ENCODE measurements at regions not wholly inside any gene's neighbourhood (a gene's known extent, or its start where the extent isn't known, plus 50 kb on each side); places are given as distances from the start of the nearest gene placed in this dataset.
A peak's percentile ranks its signal among the peaks of the same experiment; 100 is the strongest.

- ChIA-PET POLR2A (no interaction called here), CTCF (ENCODE audit: low intra/inter-chr PET ratio, low total read pairs) (no interaction called here)
- WGBS (ENCODE audit: low lambda C conversion rate) = under 1% methylated on average over 6 of the region's 6 CpGs
- Histone ChIP-seq H2AFZ (ENCODE audit: low read length) (no peak overlapping the region), H3K4me3 (replicated peaks in 1 of 3; ENCODE audit: insufficient read depth in 1 of 3, low read depth in 2 of 3, low read length in 3 of 3) (no peak overlapping the region), H3K79me2 (ENCODE audit: insufficient read depth, low read length) (no peaks in the 10 kb centered on the region), H3K9me3 (ENCODE audit: low read length) (no peaks in the 10 kb centered on the region), H3K4me2 (ENCODE audit: low read depth, low read length) (no peak overlapping the region), H3K9ac (ENCODE audit: insufficient read depth, low read depth, low read length) (no peak overlapping the region), H4K20me1 (ENCODE audit: insufficient read depth, low read length) (no peaks in the 10 kb centered on the region), H3K36me3 (replicated peaks in 1 of 2; ENCODE audit: control insufficient read depth in 1 of 2, insufficient read depth in 2 of 2, low read length in 2 of 2) (no peaks in the 10 kb centered on the region), H3K27me3 (ENCODE audit: control insufficient read depth in 1 of 2, insufficient read depth in 2 of 2, low read length in 2 of 2) (peaks cover 3 to 23% of the 10 kb centered on the region in 2 experiments; a peak in 4 of 5 replicates), H3K4me1 (ENCODE audit: insufficient read depth, low read length) (no peaks in the 10 kb centered on the region), H3K27ac (ENCODE audit: extremely low read length, insufficient read depth, low read length) (no peak overlapping the region)
- no TSS peak for BruUV-seq (replicated peaks)
- FAIRE-seq = no peak
- in situ Hi-C loops (cut with HindIII; ENCODE audit: extremely low pct_ligation_motif_present, low pct_unique_long_range_greater_than_20kb) (no loop called here), intact Hi-C loops (cut with micrococcal nuclease; ENCODE audit: unreplicated experiment) (no loop called here)
- no peak for ATAC-seq
- no peak for DNase-seq (ENCODE audit: low spot score)
- TF ChIP-seq ZIK1 (CRISPR knock-in tag; IDR thresholded peaks at IDR 0.05; ENCODE audit: borderline replicate concordance, low read depth) (no peak), ZNF766 (CRISPR knock-in tag; IDR thresholded peaks at IDR 0.05; ENCODE audit: borderline replicate concordance) (no peak)
- TF ChIP-seq, protein P1, sequence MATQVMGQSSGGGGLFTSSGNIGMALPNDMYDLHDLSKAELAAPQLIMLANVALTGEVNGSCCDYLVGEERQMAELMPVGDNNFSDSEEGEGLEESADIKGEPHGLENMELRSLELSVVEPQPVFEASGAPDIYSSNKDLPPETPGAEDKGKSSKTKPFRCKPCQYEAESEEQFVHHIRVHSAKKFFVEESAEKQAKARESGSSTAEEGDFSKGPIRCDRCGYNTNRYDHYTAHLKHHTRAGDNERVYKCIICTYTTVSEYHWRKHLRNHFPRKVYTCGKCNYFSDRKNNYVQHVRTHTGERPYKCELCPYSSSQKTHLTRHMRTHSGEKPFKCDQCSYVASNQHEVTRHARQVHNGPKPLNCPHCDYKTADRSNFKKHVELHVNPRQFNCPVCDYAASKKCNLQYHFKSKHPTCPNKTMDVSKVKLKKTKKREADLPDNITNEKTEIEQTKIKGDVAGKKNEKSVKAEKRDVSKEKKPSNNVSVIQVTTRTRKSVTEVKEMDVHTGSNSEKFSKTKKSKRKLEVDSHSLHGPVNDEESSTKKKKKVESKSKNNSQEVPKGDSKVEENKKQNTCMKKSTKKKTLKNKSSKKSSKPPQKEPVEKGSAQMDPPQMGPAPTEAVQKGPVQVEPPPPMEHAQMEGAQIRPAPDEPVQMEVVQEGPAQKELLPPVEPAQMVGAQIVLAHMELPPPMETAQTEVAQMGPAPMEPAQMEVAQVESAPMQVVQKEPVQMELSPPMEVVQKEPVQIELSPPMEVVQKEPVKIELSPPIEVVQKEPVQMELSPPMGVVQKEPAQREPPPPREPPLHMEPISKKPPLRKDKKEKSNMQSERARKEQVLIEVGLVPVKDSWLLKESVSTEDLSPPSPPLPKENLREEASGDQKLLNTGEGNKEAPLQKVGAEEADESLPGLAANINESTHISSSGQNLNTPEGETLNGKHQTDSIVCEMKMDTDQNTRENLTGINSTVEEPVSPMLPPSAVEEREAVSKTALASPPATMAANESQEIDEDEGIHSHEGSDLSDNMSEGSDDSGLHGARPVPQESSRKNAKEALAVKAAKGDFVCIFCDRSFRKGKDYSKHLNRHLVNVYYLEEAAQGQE (IDR thresholded peaks at IDR 0.05; ENCODE audit: borderline replicate concordance in 1 of 2, low read depth in 1 of 2, low read length in 2 of 2) = peak in 1 of 2 experiments; percentile 10; a peak in 2 of 4 replicates
Measured at GRCh38 chr16:5465714-5466113, 368.1 kb upstream of the EEF2KMT start.

DNA sequence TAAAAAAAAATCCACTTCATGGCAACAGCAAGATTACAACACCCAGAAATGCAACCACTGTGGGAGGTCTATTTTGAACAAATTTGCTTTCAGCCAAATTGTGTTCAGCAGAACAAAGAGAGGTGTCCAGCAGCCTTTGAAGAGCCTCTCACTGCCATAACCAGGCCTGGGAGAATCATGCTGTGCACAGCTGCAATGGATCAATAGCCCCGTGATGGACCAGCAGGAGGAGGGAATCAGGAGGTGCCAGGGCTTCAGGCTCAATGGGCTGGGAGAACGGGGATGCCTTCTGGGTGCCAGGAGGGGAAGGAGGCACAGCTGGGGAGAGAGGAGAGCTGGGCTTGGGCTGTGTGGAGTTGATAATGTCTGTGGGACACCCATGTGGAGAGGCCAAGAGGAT is 366.2 kb upstream of the EEF2KMT start:
- no peaks in the 10 kb centered on the region for H3K79me2 ChIP-seq (ENCODE audit: insufficient read depth, low read length)
- FAIRE-seq = no peak
- intact Hi-C loops (cut with micrococcal nuclease; ENCODE audit: unreplicated experiment) (no loop called here), in situ Hi-C loops (cut with HindIII; ENCODE audit: extremely low pct_ligation_motif_present, low pct_unique_long_range_greater_than_20kb) (no loop called here)
- ATAC-seq = no peak
- WGBS (ENCODE audit: low lambda C conversion rate) = 0% methylated on average over 2 of the region's 2 CpGs
- peaks cover 6 to 26% of the 10 kb centered on the region in 2 experiments; a peak in 4 of 5 replicates for H3K27me3 ChIP-seq (ENCODE audit: control insufficient read depth in 1 of 2, insufficient read depth in 2 of 2, low read length in 2 of 2)
- H3K4me3 ChIP-seq (replicated peaks in 1 of 3; ENCODE audit: insufficient read depth in 1 of 3, low read depth in 2 of 3, low read length in 3 of 3) = no peak overlapping the region
- ChIA-PET CTCF (ENCODE audit: low intra/inter-chr PET ratio, low total read pairs) (no interaction called here), POLR2A (no interaction called here)
- H4K20me1 ChIP-seq (ENCODE audit: insufficient read depth, low read length) = no peaks in the 10 kb centered on the region
- H3K36me3 ChIP-seq (replicated peaks in 1 of 2; ENCODE audit: control insufficient read depth in 1 of 2, insufficient read depth in 2 of 2, low read length in 2 of 2) = no peaks in the 10 kb centered on the region
- no peak overlapping the region for H3K4me2 ChIP-seq (ENCODE audit: low read depth, low read length)
- no peak overlapping the region for H2AFZ ChIP-seq (ENCODE audit: low read length)
- no peak overlapping the region for H3K27ac ChIP-seq (ENCODE audit: extremely low read length, insufficient read depth, low read length)
- BruUV-seq (replicated peaks) = no TSS peak
- no peaks in the 10 kb centered on the region for H3K9me3 ChIP-seq (ENCODE audit: low read length)
- H3K9ac ChIP-seq (ENCODE audit: insufficient read depth, low read depth, low read length) = no peak overlapping the region
- DNase-seq (ENCODE audit: low spot score) = no peak
- TF ChIP-seq HES4 (CRISPR knock-in tag; IDR thresholded peaks at IDR 0.05; ENCODE audit: borderline replicate concordance) (no peak), SNAI1 (CRISPR knock-in tag; IDR thresholded peaks at IDR 0.05; ENCODE audit: borderline replicate concordance) (no peak), NFKB2 (CRISPR knock-in tag; IDR thresholded peaks at IDR 0.05; ENCODE audit: borderline replicate concordance) (no peak), ZNF674 (CRISPR knock-in tag; IDR thresholded peaks at IDR 0.05; ENCODE audit: low read depth) (no peak)
- no peaks in the 10 kb centered on the region for H3K4me1 ChIP-seq (ENCODE audit: insufficient read depth, low read length)

Measured in HepG2 (cell line).